GM19467 (cell line): ENCODE measurements at regions not wholly inside any gene's neighbourhood (a gene's known extent, or its start where the extent isn't known, plus 50 kb on each side); places are given as distances from the start of the nearest gene placed in this dataset.

Experiments used
- ATAC-seq: cut with Tn5 transposase; IDR thresholded peaks from one replicate; pipeline ENCODE4 v1.9.1; 2021; ENCODE audit warnings: mild to moderate bottlenecking, moderate library complexity; ENCODE audit not compliant: unreplicated experiment

- no peak for ATAC-seq
Measured at GRCh38 chr9:38315085-38315595, 77.4 kb upstream of the ALDH1B1 start.

GRCh38 chr9:38313421-38313820 lies 79.1 kb upstream of the ALDH1B1 start:
- ATAC-seq, result no peak

- ATAC-seq, result no peak
Measured at GRCh38 chr9:38312406-38312805, 80.1 kb upstream of the ALDH1B1 start.

GRCh38 chr9:38311382-38312270 lies 80.9 kb upstream of the ALDH1B1 start:
- no peak for ATAC-seq

GRCh38 chr9:38309324-38310195 lies 82.9 kb upstream of the ALDH1B1 start:
- ATAC-seq, result no peak

GRCh38 chr9:38308136-38308535 lies 84.4 kb upstream of the ALDH1B1 start:
- ATAC-seq, result no peak

- no peak for ATAC-seq
Measured at GRCh38 chr9:38306899-38307298, 85.6 kb upstream of the ALDH1B1 start.

- no peak for ATAC-seq
Measured at GRCh38 chr9:38305582-38305981, 86.9 kb upstream of the ALDH1B1 start.

GRCh38 chr9:38301376-38302106 lies 91.0 kb upstream of the ALDH1B1 start:
- ATAC-seq, result no peak

- ATAC-seq, result no peak
Measured at GRCh38 chr9:38299856-38300255, 92.6 kb upstream of the ALDH1B1 start.

- ATAC-seq, result no peak
Measured at GRCh38 chr9:38298904-38299303, 93.6 kb upstream of the ALDH1B1 start.

- ATAC-seq, result no peak
Measured at GRCh38 chr9:38298503-38298902, 94.0 kb upstream of the ALDH1B1 start.

- no peak for ATAC-seq
Measured at GRCh38 chr9:38296807-38297206, 95.7 kb upstream of the ALDH1B1 start.

GRCh38 chr9:38295764-38296163 lies 96.7 kb upstream of the ALDH1B1 start:
- ATAC-seq, result no peak

GRCh38 chr9:38294220-38294960 lies 98.1 kb upstream of the ALDH1B1 start:
- no peak for ATAC-seq

- ATAC-seq, result no peak
Measured at GRCh38 chr9:38293022-38293421, 99.5 kb upstream of the ALDH1B1 start.

- no peak for ATAC-seq
Measured at GRCh38 chr9:38292480-38292879, 100.0 kb upstream of the ALDH1B1 start.

- ATAC-seq, result no peak
Measured at GRCh38 chr9:38289866-38290245, 102.6 kb upstream of the ALDH1B1 start.

GRCh38 chr9:38289236-38289865 lies 103.2 kb upstream of the ALDH1B1 start:
- no peak for ATAC-seq

GRCh38 chr9:38288502-38288901 lies 104.0 kb upstream of the ALDH1B1 start:
- no peak for ATAC-seq
